Activated CD4-positive, CD25-positive, alpha-beta regulatory T cell treated with anti-CD3 and anti-CD28 coated beads, Interleukin-2, amount 50 U/mL, for 24 hours (primary cell): ENCODE measurements at regions not wholly inside any gene's neighbourhood (a gene's known extent, or its start where the extent isn't known, plus 50 kb on each side); places are given as distances from the start of the nearest gene placed in this dataset.

Source experiments
- ATAC-seq, 2 donors: fragments of 150-1000 bp; cut with Tn5 transposase; one replicate each; pipeline ENCODE4 v1.10.0; 2021; ENCODE audit warnings: mild to moderate bottlenecking in 1 of 2, moderate library complexity in 1 of 2

GRCh38 chr12:59839514-59839913, 243.7 kb downstream of the SLC16A7 start:
- no peak for ATAC-seq

DNA sequence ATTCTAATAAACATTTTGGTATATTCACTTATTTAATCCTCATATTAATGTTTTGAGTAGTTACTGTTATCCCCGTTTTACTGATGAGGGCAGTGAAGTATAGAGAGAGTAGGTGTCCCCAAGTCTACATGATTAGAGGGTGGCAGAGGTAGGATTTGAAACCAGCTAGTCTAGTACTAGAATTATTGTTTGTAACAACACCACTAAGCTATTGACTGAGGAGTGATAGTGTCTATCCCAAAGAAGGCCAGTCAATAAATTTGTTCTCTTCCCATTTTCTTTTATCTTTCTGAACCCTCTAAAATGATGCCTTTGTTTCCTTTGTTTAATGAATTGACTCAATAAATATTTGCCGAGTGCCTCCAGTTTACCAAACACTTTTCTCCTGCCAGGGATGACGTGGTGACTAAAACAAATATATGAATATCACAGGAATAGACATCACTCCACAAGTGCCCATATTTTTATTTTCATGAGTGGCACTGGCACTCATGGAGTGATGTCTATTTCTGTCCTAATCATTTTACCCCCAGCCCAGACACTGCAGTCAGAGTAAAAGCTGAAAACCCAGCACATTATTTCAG, 247.5 kb downstream of the SLC16A7 start:
- no peak for ATAC-seq

GRCh38 chr12:59844750-59845149, 248.9 kb downstream of the SLC16A7 start:
- no peak for ATAC-seq

DNA sequence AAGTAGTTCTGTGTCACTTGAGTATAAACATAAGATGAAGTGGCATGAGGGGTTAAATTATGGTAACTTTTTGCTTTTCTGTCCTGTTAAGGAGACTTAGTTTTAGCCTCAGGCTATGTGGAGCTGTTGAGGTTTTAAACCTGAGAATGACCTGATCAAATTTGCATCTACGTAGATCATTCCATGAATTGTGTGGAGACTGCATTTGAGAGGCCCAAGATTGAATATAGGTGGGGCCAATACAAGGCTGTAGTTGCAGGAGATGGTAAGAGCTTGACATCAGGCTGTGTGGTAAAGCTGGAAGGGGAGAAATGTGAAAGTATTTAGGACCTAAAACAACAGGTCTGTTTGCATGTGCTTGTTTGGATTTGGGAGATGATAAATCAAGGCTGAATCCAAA, 249.5 kb downstream of the SLC16A7 start:
- ATAC-seq: no peak

DNA sequence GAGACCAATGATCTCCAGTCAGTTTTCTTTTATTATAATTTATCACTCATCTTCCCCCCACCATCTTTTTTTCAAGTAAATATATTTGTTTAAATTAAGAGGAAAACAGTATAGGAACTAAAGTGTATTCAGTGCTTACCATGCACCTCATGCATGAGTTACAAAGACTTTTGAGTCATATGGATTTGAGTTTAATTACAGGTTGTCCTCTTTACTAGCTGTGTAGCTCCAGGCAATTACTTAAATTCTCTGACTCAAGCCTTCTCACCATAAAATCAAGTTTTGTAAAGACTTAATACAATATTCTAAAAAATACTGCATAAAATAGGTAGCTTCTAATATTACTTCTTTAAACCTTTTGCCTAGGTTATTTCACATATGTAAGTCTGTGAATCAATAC, 251.3 kb downstream of the SLC16A7 start:
- no peak for ATAC-seq

- ATAC-seq: no peak
These were observed 254.4 kb downstream of the SLC16A7 start for GRCh38 chr12:59850268-59850667.

GRCh38 chr12:59858508-59859170, 262.8 kb downstream of the SLC16A7 start:
- no peak for ATAC-seq

DNA sequence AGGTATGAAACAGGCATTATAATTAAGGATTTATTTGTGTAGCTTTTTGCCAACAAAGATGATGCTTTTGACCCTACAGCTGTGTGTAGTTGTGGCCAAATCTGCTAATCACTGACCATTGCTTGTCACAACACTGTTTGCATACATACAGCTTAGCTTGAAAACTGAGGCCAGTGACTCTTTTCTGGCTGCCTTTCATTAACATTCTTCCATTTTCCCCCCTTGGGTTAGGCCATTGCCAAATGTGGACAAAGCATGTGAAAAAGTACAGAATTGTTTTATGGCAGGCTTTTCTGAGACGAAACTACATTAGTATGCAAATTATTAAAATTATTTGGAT, 263.3 kb downstream of the SLC16A7 start:
- ATAC-seq: no peak

DNA sequence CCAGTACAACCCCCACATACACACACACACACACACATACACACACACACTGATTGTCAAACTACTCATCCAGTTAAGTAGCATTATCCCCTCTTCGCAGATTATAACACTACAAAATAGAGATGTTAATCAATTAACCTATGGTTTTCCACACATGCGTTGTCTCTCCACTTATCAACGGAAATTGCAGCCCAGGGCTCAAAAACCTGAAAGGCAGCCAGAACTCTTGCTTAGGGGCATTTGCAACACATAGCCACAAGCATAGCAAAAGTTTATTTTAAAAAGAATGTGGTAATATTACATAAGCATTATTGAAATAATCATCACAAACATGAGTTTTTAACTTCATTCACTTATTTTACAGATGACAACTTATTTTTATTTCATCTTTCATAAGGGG, 265.8 kb downstream of the SLC16A7 start:
- ATAC-seq: no peak

- no peak for ATAC-seq
These were observed 271.2 kb downstream of the SLC16A7 start for GRCh38 chr12:59867055-59867454.

DNA sequence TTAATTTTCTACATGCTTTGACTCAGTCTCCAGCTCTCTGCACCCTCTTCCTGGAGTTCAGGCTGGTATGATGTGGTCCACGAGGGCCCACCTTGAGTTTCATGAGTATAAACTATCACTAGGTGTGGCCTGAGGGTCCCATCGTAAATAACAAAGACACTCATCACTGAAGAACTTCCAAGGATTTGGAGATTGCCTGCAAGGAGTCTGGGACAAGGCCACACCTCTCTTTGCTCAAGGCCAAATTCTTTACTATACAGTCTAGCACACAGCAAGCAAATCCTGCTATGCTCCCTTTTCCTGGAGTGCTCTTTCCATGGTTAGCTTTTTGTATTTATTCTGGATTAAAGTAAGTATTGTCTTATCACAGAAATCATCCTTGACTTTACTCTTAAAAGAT, 271.9 kb downstream of the SLC16A7 start:
- no peak for ATAC-seq

DNA sequence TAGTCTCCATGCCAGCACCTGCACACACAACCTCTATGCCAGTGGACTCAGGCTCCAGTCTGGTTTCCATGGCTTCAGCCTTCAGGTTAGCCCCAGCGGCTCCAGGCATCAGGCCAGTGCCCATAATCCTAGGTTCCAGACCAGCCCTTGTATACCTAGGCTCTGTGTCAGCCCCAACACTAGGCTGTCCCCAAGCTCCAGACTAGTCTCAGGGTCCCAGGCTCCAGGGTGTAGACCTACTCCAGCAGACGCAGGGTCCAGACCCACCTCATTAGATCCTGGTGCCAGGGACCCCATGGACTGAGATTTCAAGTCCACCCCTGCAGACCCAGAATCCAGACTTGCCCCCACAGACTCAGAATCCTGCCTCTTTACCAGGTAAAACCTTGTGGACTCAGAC, 275.9 kb downstream of the SLC16A7 start:
- no peak for ATAC-seq

GRCh38 chr12:59873136-59873535, 277.3 kb downstream of the SLC16A7 start:
- no peak for ATAC-seq

DNA sequence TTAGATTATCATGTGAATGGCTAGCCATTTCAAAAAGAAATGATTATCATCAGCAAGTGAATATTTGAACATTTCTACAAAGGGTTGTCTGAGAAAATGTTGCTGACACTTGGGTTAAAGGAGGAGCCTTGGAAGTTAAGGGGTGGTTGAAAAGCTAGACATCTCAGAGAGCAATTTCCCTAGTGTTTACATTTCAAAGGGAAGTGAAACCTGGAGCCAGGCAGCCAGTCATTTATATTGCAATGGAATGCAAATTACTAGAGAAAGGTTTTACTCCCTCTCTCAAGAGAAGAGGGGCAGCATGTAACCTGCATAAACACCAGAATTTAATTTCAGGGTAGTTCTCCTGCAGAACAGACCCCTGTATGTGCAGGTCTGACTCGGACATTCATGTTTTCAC, 279.0 kb downstream of the SLC16A7 start:
- no peak for ATAC-seq

GRCh38 chr12:59886131-59886733, 290.4 kb downstream of the SLC16A7 start:
- ATAC-seq: no peak

GRCh38 chr12:59887178-59887577, 291.3 kb downstream of the SLC16A7 start:
- no peak for ATAC-seq

DNA sequence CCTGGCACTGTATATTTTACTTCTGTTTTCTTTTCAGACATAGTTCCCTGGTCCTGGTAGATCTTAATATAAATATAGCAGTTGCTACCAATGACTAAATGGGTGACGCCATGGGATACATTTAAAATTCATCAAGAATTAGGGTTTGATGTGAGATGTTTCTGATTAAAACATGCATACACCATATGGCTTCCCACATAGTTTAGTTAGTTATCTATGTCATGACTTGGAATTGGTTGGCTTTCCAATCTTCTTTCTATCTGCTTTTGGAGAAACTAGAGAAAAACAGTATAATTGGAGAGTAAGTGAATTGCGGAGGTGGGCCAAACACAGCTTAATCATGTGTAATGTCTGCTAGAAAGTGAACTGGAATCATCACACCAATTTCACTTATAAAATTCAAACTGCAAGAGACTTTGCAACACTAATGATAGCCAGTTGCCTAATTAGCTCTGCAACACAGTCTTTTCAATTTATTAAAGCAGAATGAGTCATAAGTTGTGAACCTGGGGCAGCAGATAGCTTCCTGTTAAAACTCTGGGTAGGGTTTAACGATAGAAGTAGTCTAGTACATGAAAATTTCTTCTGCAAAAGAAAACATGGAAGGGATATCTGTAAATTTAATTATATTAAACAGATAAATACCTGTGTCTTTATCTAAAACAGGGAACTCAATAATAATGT, 295.2 kb downstream of the SLC16A7 start:
- ATAC-seq: no peak

GRCh38 chr12:59895166-59895775, 299.4 kb downstream of the SLC16A7 start:
- no peak for ATAC-seq

GRCh38 chr12:59904874-59905521, 309.2 kb downstream of the SLC16A7 start:
- ATAC-seq: no peak

DNA sequence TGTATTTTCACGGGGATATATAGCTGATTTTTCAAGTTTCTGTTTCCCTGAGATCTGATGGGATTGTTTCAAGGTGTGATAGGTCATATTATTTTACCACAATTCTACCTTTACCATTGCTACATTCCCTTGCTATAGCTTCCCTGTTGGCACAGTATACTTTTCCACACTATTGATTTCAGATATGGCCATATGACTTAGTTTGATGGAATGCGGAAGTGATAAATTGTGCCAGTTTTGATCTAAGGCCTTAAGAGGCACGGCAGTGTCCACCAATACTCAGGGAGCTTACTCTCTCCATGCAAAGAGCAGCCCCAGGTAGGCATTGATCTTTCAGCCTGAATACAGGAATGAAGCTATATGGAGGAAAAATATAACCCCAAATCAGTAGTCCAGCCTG, 315.7 kb downstream of the SLC16A7 start:
- ATAC-seq: no peak

DNA sequence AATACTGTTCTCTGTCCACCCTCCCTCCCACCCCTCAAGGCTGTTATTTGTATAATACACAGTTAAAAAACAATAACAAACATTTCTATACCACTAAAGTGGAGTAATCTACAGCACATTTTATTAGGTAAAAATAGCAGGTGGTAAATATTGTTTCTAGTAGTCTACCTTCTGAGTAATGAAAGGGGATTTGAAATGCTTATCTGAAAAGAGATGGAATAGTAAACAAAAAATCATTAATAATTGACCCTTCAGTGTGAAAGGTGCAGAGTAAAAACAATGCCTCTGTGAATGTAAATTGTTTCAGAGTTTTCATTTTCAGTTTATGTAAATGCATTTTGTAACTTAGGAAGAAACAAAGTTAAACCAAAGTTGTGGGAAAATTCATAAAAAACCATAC, 321.2 kb downstream of the SLC16A7 start:
- no peak for ATAC-seq

- no peak for ATAC-seq
These were observed 331.2 kb downstream of the SLC16A7 start for GRCh38 chr12:59927032-59927431.

DNA sequence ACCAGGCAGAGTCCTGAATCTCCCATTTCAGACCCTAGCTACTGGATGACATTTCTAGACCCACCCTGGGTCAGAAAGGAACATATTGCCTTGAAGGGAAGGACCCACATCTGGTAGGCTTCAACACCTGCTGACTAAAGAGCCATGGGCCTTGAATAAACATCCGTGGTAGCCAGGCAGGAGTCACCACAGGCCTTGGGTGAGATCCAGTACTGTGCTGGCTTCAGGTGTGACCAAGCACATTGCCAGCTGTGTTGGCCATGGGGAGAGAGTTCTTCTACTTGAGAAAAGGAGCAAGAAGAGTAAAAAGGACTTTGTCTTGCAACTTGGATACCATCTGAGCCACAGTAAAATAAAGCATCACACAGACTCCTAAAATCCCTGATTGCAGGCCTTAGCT, 332.6 kb downstream of the SLC16A7 start:
- ATAC-seq: no peak
